A673 (cell line): ENCODE measurements at regions not wholly inside any gene's neighbourhood (a gene's known extent, or its start where the extent isn't known, plus 50 kb on each side); places are given as distances from the start of the nearest gene placed in this dataset.

Source experiments
- BruUV-seq: library from RNA; stranded (reverse); fragments of 400-500 nt; replicated peaks from 2 replicates; lab custom pipeline; 2021; lab: Mats Ljungman, UMichigan
- CTCF ChIA-PET: fragments of 300-600 bp; sonication (Branson Sonifier 250); formaldehyde crosslinking; loops from one replicate; lab custom pipeline; 2022; ENCODE audit warnings: antibody characterized with exemption; lab: Charles Lee
- POLR2A ChIA-PET: fragments of 300-600 bp; sonication (Branson Sonifier 250); formaldehyde crosslinking; loops from one replicate; lab custom pipeline; 2022; ENCODE audit warnings: antibody characterized with exemption; ENCODE audit not compliant: low non-redundant PET; lab: Charles Lee
- DNase-seq: peaks from one replicate; pipeline ENCODE4 v3.0.0-alpha.2; 2015; ENCODE audit warnings: low spot score
- H3K27ac ChIP-seq: fragments of 200-600 bp; sonication (generic); 2 replicates; pipeline ENCODE4 v1.5.1; 2016; ENCODE audit warnings: mixed run types, low read depth, mild to moderate bottlenecking, mixed read lengths, antibody characterized with exemption, low read length; ENCODE audit not compliant: poor library complexity, severe bottlenecking
- H3K27me3 ChIP-seq: fragments of 200-600 bp; sonication (generic); replicated peaks from 2 replicates; pipeline ENCODE4 v1.6.1; 2017; ENCODE audit warnings: mixed run types, low read depth, mild to moderate bottlenecking, mixed read lengths, antibody characterized with exemption, low read length; ENCODE audit not compliant: insufficient read depth, poor library complexity
- H3K36me3 ChIP-seq: fragments of 200-600 bp; sonication (generic); 2 replicates; pipeline ENCODE4 v1.6.1; 2016; ENCODE audit warnings: mixed run types, mild to moderate bottlenecking, mixed read lengths, antibody characterized with exemption, low read length; ENCODE audit not compliant: insufficient read depth, poor library complexity, severe bottlenecking
- H3K4me1 ChIP-seq: fragments of 200-600 bp; sonication (generic); 2 replicates; pipeline ENCODE4 v1.6.1; 2017; ENCODE audit warnings: mixed run types, mild to moderate bottlenecking, mixed read lengths, antibody characterized with exemption, low read length; ENCODE audit not compliant: insufficient read depth, poor library complexity, severe bottlenecking
- H3K4me3 ChIP-seq: fragments of 200-600 bp; sonication (generic); 2 replicates; pipeline ENCODE4 v1.5.1; 2016; ENCODE audit warnings: low read depth, mixed run types, mild to moderate bottlenecking, mixed read lengths, low read length; ENCODE audit not compliant: poor library complexity, severe bottlenecking
- H3K9me3 ChIP-seq: fragments of 200-600 bp; sonication (generic); 2 replicates; pipeline ENCODE4 v1.6.1; 2016; ENCODE audit warnings: mixed run types, low read depth, mild to moderate bottlenecking, mixed read lengths, antibody characterized with exemption, low read length; ENCODE audit not compliant: poor library complexity, severe bottlenecking
- CTCF ChIP-seq: fragments of 300-800, 200-600 bp; sonication (generic); conservative IDR thresholded peaks from 2 replicates; pipeline ENCODE4 v1.5.1; 2017; ENCODE audit warnings: low read depth, mild to moderate bottlenecking, antibody characterized with exemption, low read length, moderate library complexity, mixed read lengths
- EZH2 ChIP-seq: fragments of 200-600 bp; sonication (generic); IDR thresholded peaks from 2 replicates; pipeline ENCODE4 v1.6.1; 2017; ENCODE audit warnings: borderline replicate concordance, low read depth, mild to moderate bottlenecking, mixed read lengths, antibody characterized with exemption, low read length; ENCODE audit not compliant: poor library complexity, severe bottlenecking
- intact Hi-C: fragments of 100-400 bp; cut with micrococcal nuclease; formaldehyde crosslinking; loops from one replicate; pipeline ENCODE4 v1.10.0; 2022; ENCODE audit not compliant: unreplicated experiment

GRCh38 chr13:44120849-44121755 lies 241.4 kb downstream of the LACC1 start:
- ChIA-PET POLR2A (no interaction called here), CTCF (no interaction called here)
- DNase-seq = no peak
- Histone ChIP-seq H3K9me3 (peaks cover 7% of the 10 kb centered on the region), H3K27me3 (no peaks in the 10 kb centered on the region), H3K4me1 (peaks cover 21% of the 10 kb centered on the region), H3K36me3 (no peaks in the 10 kb centered on the region), H3K4me3 (no peak overlapping the region), H3K27ac (no peak overlapping the region)
- intact Hi-C loops = no loop called here
- TF ChIP-seq CTCF = no peak
- TF ChIP-seq EZH2 = no peak
- BruUV-seq = no TSS peak

DNA sequence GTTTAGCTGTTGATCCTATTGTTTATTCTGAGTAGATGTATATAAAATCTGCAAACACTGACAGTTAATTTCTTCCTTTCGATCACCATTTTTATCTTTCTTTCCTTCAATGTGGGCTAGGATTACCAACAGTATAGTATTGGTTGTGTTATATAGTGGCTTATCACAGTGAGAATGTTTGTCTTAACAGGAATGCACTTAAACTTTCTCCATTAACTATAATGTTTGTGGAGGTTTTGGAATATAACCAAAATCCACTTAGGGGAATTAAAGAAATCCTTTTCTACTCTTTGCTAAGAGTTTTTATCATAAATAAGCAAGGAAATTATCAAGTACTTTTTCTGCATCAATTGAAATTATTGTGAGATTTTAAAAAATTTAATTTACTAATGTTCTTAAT lies 244.6 kb downstream of the LACC1 start:
- TF ChIP-seq CTCF (no peak), EZH2 (no peak)
- POLR2A ChIA-PET = no interaction called here
- Histone ChIP-seq H3K27me3 (no peaks in the 10 kb centered on the region), H3K36me3 (no peaks in the 10 kb centered on the region), H3K4me3 (no peak overlapping the region), H3K9me3 (peaks cover 7% of the 10 kb centered on the region), H3K4me1 (no peaks in the 10 kb centered on the region), H3K27ac (no peak overlapping the region)
- intact Hi-C loops = no loop called here
- CTCF ChIA-PET = no interaction called here
- no peak for DNase-seq
- no TSS peak for BruUV-seq

GRCh38 chr13:44125943-44126469 lies 246.3 kb downstream of the LACC1 start:
- DNase-seq = no peak
- no peak for TF ChIP-seq EZH2
- TF ChIP-seq CTCF = no peak
- Histone ChIP-seq H3K4me3 (no peak overlapping the region), H3K9me3 (peaks cover 7% of the 10 kb centered on the region), H3K27ac (no peak overlapping the region), H3K36me3 (no peaks in the 10 kb centered on the region), H3K27me3 (peaks cover 3% of the 10 kb centered on the region), H3K4me1 (no peaks in the 10 kb centered on the region)
- no TSS peak for BruUV-seq
- intact Hi-C loops = no loop called here
- ChIA-PET CTCF (no interaction called here), POLR2A (no interaction called here)
